NCI-H82 treated with DMSO at 0.1 percent for 48 hours (cell line): ENCODE measurements at regions not wholly inside any gene's neighbourhood (a gene's known extent, or its start where the extent isn't known, plus 50 kb on each side); places are given as distances from the start of the nearest gene placed in this dataset.
"Not testable (repeated sequence)": the region's sequence is repeated elsewhere in the genome, so short reads cannot be mapped to it uniquely, and the experiment has no call there.

Source experiments
- DNase-seq: peaks from one replicate; lab custom pipeline; 2025; ENCODE audit not compliant: unreplicated experiment; lab: John Stamatoyannopoulos, UW

DNA sequence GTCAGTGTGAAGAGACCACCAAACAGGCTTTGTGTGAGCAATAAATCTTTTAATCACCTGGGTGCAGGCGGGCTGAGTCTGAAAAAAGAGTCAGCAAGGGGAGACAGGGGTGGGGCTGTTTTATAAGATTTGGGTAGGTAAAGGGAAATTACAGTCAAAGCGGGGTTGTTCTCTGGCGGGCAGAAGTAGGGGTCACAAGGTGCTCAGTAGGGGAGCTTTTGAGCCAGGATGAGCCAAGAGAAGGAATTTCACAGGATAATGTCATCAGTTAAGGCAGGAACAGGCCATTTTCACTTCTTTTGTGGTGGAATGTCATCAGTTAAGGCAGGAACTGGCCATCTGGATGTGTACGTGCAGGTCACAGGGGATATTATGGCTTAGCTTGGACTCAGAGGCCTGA, 372.6 kb upstream of the MEX3C start:
- not testable (repeated sequence) for DNase-seq

DNA sequence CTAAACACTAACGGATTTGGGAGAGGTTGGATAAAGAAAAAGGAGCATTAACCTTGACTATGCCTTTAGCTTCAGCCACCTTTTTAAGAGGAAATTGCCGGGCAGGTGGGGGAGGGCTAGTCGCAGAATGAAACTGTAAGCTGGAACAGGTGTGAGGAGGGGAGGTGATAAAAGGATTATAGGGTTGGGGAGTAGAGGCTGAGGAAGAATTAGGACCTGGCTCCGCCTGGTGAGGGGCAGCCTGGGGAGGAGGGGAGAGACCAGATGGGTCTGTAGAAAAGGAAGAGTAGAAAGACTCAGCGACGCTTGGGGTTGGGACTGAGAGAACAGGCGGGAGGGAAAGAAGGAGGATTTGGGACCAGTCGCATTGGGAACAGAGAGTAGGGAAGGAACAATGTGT, 376.4 kb upstream of the MEX3C start:
- DNase-seq, result peak; percentile 63

DNA sequence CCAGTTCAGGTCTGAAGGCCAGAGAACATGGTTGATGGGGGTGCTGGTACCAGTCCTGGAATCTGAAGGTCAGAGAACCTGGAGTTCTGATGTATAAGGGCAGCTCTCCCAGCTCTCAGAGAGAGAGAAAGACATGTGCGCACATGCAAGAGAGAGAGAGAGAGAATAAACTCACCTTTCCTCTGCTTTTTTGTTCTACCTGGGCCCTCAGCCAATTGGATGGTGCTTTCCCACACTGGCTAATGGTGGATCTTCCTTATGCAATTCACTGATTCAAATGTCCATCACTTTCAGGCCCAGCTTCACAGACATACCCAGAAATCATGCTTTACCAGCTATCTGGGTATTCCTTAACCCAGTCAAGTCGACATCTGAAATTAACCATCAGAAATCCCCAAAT, 377.7 kb upstream of the MEX3C start:
- no peak for DNase-seq

DNA sequence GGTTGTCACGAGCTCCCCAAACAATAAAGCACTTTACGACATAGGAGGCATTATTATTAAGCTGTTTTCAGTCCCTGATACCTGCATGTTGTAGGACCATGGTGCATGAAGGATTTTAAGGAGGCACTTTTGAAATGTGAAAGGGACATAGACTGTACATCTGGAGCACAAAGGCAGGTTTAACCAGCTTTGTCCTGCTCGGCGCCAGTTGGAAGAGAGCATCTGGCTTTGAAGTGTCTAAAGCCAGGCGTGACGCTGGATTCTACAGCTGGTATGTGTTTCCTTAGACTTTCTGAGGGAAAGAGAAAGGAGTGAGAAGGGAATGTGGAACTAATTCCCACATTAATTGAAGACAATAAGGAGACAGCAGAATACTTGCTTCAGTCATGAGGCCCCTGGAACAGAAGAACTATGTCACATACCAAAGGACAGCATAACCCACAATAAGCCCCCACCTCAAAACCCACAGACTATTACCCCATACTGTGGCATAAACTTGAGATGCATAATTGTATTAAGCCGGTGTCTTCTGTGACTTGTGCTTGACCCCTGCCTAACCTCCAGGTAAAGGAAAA, 381.0 kb upstream of the MEX3C start:
- DNase-seq, result no peak

DNA sequence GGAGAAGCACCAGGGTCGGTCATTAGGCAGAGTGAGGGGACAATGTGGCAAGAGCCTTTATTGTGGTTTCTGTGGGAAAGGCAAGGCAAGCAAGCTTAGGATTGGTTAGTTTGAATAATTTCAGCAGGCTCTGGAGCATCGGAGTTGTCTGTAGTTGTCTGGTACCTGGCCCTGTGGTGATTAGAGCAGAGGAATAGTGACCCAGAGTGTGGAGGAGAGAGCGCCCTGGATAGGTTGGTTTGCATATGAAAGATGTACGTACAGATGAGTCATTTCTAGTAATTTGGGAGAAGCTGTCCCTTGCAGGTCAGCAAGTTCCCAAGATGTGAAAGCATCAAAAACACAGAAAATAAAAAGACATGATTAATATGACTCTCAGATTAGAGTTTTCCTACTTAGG, 383.1 kb upstream of the MEX3C start:
- no peak for DNase-seq

DNA sequence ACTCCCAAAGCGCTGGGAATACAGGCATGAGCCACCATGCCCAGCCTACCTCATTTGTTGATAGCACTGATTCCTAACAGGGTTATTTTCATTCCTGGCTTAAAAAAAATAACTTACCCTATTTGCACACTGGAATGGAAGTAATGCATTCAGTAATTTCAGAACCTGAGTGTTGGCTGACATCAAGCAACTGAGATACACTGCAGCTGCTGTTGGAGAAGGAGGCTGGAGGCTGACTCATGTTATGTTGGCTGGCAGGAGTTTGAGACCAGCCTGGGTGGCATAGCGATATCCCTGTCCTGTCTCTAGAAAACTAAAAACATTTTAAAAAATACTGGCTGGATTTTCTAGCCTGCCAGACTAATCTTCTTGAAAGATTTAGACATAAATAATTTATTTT, 385.1 kb upstream of the MEX3C start:
- DNase-seq, result no peak

DNA sequence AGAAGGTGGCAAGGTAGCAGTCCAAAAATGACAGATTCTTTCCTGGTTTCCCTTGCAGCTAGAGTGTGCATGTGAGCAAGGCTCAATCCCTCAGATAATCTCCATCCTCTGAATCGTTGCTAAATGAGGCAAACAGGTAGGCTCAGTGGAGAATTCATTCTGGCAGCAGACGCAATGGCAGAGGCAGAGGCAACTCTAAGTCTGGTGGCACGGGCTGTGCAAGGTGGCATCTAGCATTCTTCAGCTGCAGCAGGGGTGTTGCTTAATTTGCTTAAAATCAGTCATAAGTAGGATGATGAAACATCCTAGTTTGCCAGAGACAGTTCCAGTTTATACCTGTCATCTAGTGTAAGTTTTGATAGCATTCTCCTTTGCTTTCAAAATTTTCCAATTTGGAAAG, 391.1 kb upstream of the MEX3C start:
- DNase-seq, result no peak

DNA sequence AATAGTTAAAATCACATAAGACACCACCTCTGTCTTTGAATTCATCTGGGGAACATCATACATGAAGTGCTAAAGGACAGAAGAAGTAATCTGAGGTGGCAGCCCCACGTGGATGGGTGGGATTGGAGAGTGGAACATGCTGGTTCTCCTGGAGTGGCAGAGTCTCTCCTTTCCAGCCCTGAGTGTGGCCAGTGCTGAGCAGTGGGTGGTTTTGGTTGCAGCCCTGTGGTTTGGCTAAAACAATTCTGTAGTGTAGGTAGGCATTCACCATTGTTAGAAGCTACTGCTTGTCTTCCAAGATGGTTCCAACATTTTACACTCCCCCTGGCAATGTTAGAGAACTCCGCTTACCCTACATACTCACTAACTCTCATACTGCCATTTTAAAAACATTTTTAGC, 396.4 kb upstream of the MEX3C start:
- no peak for DNase-seq

DNA sequence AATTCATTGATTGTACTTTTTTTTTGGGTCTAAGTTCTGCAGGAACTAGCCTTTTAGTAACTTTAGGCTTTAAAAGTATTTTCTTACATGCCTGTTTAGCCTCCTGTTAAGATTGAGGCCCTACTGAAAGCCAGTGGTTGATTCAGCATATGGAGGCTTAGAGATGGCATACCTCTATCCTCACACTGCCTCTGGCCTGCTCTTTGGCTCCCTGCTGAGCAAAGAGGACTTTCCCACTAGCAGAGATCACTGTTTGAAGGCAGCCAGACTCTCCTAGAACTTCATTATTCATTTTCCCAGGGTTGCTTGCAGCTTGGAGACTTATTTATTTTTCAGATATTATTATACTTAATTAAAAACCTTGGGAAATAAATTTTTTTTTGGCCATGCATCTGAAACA, 405.6 kb upstream of the MEX3C start:
- peak; percentile 24 for DNase-seq

DNA sequence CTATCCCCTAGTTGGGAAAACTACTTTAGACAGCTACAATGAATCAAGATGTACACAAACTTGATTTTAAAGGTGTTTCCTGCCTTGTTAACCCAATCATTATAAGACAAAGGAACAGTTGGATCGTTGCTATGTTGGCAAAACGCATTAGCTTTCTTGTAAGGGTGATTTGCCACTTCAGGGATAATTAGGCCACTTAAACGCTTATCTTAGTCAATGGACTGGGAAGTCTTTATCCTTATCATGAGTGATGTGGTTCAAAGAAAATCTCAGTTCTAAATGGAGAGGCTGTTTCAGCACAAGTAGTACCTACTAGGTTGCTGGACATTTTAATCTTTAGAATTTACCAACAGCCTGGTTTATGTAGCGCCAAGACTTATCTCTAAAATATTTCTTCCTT, 406.1 kb upstream of the MEX3C start:
- peak; percentile 60 for DNase-seq

DNA sequence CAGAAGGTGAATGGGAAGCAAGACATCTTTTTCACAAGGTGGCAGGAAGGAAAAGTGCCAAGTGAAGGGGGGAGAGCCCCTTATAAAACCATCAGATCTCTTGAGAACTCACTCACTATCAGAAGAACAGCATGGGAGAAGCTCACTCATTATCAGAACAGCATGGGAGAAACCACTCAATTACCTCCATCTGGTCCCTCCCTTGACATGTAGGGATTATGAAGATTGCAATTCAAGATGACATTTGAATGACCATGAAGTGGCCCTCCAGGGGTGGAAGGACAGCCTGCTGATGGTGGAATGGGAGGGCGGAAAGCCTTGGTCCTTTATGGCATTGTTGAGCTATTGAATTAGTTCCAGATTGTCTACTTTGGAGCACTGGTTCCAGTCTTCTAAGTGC, 413.0 kb upstream of the MEX3C start:
- DNase-seq, result no peak

DNA sequence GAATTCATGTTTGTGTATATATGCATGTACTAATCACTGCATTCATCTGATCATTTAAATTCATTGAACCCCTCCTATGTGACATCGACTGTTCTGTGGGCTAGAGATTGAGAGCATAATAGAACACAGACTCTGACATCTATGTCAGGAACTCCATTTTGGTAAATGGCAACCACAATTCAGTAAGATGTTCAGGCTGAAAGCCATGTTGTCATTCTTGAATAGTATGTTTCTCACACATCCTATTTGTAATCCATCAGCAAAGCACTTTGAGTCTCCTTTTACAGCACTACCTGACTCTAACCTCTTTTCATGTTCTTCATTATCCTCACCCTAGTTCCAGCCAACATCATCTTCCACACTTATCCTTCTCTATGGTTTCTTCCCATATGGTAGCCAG, 413.8 kb upstream of the MEX3C start:
- no peak for DNase-seq

DNA sequence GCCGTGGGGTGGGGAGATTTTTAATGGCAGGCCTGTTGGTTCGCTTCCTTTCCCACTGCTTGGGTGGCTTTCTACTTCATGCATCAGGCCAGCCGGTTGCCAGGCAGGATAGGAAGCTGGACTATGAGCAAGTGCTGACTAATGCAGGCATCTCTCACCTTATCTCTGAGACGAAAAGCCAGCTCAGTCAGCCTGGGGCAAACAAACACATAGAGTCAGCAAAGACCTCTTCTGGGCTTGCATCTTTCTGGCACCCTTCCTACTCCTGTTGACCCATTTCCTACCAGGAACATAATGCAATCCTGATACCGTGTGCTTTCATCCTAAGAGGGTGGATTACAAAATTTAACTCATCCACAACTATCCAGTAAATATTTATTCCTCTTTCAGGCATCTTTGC, 416.6 kb upstream of the MEX3C start:
- no peak for DNase-seq

DNA sequence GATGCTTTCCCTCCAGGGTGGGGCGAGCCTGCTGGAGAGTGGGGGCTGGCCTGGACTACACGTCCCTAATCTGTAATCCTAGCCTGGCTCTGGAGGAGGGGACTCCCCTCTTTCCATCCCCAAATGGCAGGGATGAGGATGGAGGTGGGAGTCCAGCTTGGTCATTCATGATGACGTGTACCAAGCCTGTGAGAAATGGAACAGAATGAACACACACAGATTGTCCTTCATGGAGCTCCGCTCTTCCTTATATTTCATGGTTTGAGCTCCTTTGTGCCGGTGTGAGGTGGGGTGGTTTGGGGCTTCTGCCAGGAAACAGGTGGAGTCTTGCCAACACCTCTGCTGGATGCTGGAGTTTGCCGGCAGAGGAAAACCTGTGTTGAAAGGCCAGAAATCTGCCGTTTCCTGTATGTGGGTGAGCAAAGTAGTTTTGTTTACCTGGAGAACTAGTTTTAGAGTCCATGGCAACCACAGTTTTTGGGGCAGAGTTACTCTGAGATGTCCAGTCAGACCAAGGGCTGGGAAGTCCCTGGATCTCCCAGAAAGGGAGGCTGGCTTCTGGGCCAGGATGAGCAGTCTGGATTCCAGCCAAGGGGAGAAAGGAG, 417.6 kb upstream of the MEX3C start:
- no peak for DNase-seq

DNA sequence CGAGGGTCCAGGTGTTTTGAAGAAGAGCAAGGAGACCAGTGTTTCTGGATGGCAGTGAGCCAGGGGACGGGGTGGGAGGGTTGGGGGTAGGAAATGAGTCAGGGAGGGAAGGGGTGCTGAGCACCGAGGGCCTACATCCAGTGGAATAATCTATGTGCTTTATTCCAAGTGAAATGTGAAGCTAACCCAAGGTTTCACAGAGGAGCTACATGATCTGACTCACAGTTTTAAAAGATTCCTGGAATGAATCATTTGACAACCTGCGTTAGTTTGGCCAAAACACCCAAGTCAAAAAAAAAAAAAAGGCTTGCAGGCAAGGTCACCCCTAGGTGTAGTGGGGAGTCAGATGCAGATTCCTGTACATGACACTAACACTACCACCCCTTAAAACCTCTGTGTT, 419.7 kb upstream of the MEX3C start:
- no peak for DNase-seq

DNA sequence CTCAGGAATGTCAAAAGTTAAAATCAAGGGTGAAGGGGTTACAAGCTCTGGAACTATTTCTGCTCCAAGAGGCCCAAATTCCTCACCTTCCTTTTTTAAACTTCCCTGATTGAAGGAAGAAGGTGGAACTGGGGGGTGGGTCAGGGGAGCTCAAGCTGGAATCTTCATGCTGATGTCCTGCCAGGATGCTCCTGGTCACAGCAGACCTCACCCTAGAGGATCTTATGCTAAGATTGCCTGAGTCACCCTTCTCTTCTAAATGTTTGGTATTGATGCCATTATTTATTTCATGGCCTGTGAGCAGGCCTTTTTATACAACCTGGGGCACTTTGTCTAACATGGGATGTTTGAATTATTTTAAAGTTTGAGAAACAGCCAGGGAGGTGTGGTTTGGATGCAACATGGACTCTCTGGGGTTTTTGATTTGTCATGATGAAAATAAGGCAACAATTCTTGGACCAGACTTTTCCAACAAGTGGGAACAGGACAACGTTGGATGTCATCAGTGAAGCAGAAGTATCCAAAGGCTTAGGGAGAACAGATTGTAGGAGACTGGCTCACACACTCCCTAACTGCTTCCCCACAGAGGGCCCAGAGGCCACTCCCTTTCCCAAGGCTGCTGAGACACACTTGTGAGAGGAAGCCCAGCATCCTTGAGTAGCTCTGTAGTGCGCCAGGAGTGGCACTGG, 420.2 kb upstream of the MEX3C start:
- no peak for DNase-seq

DNA sequence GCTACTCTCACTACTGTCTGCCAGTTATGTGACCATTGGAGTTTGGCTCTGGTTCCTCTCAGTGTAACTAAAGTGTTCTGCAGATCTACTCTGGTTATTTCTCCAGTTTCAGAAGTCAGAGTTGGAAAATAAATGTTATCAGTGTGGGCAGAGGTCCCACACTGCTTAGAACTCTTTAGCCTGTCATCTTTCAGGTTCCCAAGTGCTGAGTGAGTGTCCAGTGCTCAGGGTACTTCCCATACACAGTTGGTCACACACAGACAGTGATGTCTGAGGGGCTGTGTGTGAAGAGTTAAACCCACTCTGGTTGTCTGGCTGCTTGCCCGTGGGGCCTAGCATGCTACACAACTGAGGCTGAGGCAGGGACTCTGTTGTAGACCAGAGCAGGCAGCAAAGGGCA, 421.8 kb upstream of the MEX3C start:
- DNase-seq, result no peak

DNA sequence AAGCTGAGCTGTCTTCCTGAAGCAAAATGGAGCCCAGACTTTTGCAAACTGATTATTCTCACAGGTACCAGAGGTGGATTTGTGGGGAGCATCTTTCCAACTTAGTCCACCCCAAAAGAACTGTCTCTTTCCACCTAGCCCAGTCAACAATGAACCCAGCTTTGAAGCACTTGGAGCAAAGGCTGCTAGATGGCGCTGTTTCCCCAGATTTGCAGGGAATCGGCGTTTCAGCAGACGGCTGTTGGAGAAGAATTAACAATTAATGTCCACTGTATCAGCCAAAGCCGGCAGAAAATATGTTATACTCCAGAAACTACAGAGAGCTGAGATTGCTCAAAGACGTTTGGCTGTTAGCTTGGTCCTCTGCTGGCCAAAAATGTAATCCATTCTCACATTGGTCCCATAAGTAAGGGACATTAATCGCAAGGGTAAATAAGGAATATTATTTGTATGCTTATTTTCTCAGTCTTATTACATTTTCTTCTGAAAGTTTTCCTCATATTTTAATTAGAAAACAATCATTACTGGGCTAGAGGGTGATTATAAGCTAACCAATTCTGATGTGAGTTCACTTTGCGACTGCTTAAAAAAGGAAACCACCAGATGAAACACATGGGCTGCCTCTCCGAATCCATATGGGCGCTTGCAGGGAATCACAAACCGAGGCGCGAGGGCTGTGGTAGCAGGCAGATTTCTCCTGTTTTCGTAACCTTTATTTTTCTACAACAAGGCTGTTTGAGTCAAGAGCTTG, 423.8 kb upstream of the MEX3C start:
- peak; percentile 73 for DNase-seq

DNA sequence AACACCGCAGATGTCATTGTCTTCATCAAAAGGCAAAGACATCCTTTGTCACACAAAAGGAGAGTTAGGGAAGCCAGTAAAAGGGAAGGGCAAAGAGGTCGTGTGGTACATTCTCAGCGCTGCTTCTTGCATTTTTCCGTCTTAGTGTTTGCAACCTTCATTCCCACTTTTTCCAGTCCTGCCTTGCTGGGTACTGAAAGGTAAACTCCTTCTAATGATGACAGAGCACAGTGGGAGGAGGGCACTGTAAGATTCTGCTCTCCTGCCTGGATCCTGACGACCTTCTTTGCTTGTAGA, 424.3 kb upstream of the MEX3C start:
- DNase-seq, result no peak

DNA sequence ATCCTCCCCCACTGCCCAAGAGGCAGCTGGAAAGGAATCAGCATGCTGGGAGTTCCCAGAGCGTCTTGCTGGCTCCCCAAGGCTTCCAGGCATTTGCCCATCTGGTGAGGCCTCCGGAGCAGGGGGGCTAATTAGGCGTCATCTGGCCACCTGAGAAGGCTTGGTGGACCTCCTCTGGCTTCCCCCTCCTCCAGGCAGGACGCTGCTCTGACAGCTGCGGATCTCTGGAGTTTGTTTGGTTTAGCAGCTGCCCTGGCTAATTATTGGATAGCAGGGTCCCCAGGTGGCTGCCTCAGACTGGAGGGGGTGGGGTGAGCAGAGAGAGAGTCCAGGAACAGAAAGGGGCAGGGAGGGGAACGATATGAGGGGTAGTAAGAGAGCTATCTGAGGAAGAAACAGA, 425.2 kb upstream of the MEX3C start:
- DNase-seq, result peak; percentile 95

DNA sequence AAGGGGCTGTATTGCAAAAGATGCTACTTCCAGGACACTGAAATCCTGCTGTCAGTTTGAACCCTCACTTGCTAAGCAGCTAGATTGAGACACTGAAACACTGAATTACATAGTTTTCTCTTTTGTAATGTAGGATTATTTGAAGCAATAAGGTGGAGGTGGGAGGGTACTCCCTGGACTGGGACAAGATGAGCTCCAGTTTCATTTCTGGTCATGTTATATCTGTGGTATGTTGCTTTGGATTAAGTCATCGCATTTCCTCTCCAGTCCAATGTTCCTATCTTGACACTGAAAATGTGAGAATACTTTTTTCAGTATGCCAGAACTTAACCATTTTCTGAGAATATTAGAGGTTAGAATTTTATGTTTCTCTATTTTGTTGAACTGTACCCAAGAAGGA, 426.2 kb upstream of the MEX3C start:
- no peak for DNase-seq

DNA sequence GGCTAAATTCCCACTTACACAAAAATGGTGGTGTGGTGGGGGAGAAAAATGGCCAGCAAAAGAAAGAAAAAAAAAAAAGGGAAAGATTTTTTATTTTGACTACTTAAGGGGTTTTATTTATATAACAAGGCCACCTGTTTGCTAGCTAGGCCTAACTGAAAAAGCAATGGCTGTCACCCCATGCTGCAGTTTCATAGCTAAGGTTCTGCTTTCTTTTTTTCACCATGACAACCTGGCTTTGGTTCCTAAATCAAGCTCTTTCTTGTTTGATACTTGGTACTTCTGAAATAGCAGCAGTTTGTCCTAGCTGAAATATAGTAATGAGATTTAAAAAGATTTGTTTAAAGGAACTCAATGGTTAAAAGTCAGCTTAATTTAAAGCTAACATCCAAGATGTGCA, 433.2 kb upstream of the MEX3C start:
- DNase-seq, result no peak
